ENCODE measurements at regions not wholly inside any gene's neighbourhood (a gene's known extent, or its start where the extent isn't known, plus 50 kb on each side); places are given as distances from the start of the nearest gene placed in this dataset.

DNA sequence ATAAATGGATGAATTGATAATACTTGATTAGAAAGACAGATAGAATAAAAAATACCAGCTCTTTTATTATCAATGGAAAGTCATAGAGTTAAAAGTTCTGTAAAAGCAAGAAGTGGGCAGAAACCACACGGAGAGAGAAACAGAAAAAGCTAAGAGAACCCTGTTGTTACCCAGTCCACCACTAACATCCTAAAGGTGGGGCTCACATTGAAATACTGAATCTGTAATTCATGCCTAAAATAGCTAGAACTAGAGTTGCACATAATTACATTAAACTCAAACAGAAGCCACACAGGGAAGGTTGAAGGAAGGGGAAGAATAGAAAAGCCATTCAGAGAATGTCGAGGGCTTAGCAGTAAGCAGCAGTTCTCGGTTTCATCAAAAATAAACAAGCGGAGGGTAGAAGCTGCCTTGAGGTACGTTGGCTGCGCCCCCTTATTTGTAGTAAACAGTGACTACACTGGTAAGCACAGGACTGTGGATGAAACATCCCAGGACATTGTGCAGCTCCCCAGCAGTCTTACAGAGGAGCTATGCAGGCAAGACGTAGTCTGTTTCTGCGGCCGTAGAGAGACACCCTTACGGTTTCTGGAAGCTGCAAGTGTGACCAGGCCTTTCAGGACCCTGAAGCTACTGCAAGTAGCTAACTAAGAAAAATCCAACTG lies 1247.0 kb upstream of the GYPC start:
- Histone ChIP-seq H3K27ac (ENCODE audit: control insufficient read depth, insufficient read depth) (no peak overlapping the region), H3K36me3 (ENCODE audit: control insufficient read depth in 2 of 2, insufficient read depth in 2 of 2, low read length in 1 of 2) (no peaks in the 10 kb centered on the region), H3K4me1 (ENCODE audit: control insufficient read depth, insufficient read depth, low read length) (no peaks in the 10 kb centered on the region), H4K20me1 (ENCODE audit: control insufficient read depth, insufficient read depth) (no peaks in the 10 kb centered on the region), H3K4me3 (no peak overlapping the region), H3K27me3 (replicated peaks in 1 of 2; ENCODE audit: control insufficient read depth in 2 of 2, insufficient read depth in 2 of 2, low read length in 1 of 2) (no peaks in the 10 kb centered on the region), H3K4me2 (ENCODE audit: control insufficient read depth, insufficient read depth) (no peak overlapping the region), H3K9me3 (replicated peaks; ENCODE audit: control insufficient read depth, insufficient read depth, low read length) (no peaks in the 10 kb centered on the region), H3K79me2 (ENCODE audit: control insufficient read depth, insufficient read depth, low read length) (no peaks in the 10 kb centered on the region), H2AFZ (ENCODE audit: control insufficient read depth, low read depth, low read length) (no peak overlapping the region; the same call in 1 of the 2 replicates), H3K9ac (ENCODE audit: control insufficient read depth, insufficient read depth, low read length) (no peak overlapping the region)
- no TSS peak for BruUV-seq (replicated peaks)
- ChIA-PET RAD21 (ENCODE audit: unreplicated experiment) (interaction anchor here (0.9 kb wide), 1 partner anchor 37 kb away, joined by 3 read pairs; no protein-coding TSS in a partner anchor), POLR2A (no interaction called here), CTCF (no interaction called here), SMC1A (ENCODE audit: uncharacterized antibody, unreplicated experiment) (interaction anchor here (1.1 to 2.3 kb wide), 2 partner anchors 11 to 24 kb away, joined by 3 to 7 read pairs; no protein-coding TSS in a partner anchor)
- DNase-seq (ENCODE audit: low read depth, low spot score) = no peak
- in situ Hi-C loops (cut with MboI) = no loop called here
- intact Hi-C loops (cut with micrococcal nuclease; ENCODE audit: unreplicated experiment) = no loop called here
- FAIRE-seq = no peak
- no peak for ATAC-seq
- TF ChIP-seq NRF1 (conservative IDR thresholded peaks at IDR 0.05; ENCODE audit: low read depth, low read length) (no peak), BMI1 (IDR thresholded peaks at IDR 0.05; ENCODE audit: borderline replicate concordance) (no peak), NR2F1 (conservative IDR thresholded peaks at IDR 0.05) (no peak), BHLHE40 (IDR thresholded peaks at IDR 0.05; ENCODE audit: borderline replicate concordance in 1 of 2, low read depth in 2 of 2, low read length in 1 of 2) (no peak), ASH2L (IDR thresholded peaks at IDR 0.05; ENCODE audit: borderline replicate concordance, low read depth) (no peak), MXI1 (IDR thresholded peaks at IDR 0.05; ENCODE audit: low read depth, low read length) (no peak), EGR1 (IDR thresholded peaks at IDR 0.05; ENCODE audit: borderline replicate concordance in 1 of 2, low read depth in 2 of 2, low read length in 2 of 2) (no peak), PAX8 (IDR thresholded peaks at IDR 0.05) (no peak), YY1 (IDR thresholded peaks at IDR 0.05; ENCODE audit: low read depth, low read length) (no peak), SRF (IDR thresholded peaks at IDR 0.05; ENCODE audit: low read depth in 2 of 2, low read length in 2 of 2) (no peak), RCOR1 (conservative IDR thresholded peaks at IDR 0.05; ENCODE audit: low read depth, low read length) (no peak)
- TF ChIP-seq, protein P1, sequence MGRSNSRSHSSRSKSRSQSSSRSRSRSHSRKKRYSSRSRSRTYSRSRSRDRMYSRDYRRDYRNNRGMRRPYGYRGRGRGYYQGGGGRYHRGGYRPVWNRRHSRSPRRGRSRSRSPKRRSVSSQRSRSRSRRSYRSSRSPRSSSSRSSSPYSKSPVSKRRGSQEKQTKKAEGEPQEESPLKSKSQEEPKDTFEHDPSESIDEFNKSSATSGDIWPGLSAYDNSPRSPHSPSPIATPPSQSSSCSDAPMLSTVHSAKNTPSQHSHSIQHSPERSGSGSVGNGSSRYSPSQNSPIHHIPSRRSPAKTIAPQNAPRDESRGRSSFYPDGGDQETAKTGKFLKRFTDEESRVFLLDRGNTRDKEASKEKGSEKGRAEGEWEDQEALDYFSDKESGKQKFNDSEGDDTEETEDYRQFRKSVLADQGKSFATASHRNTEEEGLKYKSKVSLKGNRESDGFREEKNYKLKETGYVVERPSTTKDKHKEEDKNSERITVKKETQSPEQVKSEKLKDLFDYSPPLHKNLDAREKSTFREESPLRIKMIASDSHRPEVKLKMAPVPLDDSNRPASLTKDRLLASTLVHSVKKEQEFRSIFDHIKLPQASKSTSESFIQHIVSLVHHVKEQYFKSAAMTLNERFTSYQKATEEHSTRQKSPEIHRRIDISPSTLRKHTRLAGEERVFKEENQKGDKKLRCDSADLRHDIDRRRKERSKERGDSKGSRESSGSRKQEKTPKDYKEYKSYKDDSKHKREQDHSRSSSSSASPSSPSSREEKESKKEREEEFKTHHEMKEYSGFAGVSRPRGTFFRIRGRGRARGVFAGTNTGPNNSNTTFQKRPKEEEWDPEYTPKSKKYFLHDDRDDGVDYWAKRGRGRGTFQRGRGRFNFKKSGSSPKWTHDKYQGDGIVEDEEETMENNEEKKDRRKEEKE (IDR thresholded peaks at IDR 0.05) = no peak
- TF ChIP-seq, protein P2, sequence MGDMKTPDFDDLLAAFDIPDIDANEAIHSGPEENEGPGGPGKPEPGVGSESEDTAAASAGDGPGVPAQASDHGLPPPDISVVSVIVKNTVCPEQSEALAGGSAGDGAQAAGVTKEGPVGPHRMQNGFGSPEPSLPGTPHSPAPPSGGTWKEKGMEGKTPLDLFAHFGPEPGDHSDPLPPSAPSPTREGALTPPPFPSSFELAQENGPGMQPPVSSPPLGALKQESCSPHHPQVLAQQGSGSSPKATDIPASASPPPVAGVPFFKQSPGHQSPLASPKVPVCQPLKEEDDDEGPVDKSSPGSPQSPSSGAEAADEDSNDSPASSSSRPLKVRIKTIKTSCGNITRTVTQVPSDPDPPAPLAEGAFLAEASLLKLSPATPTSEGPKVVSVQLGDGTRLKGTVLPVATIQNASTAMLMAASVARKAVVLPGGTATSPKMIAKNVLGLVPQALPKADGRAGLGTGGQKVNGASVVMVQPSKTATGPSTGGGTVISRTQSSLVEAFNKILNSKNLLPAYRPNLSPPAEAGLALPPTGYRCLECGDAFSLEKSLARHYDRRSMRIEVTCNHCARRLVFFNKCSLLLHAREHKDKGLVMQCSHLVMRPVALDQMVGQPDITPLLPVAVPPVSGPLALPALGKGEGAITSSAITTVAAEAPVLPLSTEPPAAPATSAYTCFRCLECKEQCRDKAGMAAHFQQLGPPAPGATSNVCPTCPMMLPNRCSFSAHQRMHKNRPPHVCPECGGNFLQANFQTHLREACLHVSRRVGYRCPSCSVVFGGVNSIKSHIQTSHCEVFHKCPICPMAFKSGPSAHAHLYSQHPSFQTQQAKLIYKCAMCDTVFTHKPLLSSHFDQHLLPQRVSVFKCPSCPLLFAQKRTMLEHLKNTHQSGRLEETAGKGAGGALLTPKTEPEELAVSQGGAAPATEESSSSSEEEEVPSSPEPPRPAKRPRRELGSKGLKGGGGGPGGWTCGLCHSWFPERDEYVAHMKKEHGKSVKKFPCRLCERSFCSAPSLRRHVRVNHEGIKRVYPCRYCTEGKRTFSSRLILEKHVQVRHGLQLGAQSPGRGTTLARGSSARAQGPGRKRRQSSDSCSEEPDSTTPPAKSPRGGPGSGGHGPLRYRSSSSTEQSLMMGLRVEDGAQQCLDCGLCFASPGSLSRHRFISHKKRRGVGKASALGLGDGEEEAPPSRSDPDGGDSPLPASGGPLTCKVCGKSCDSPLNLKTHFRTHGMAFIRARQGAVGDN (IDR thresholded peaks at IDR 0.05) = no peak
- WGBS (ENCODE audit: insufficient coverage, insufficient replicate concordance, low lambda C conversion rate, missing lambda C conversion rate) = 73% methylated on average over 10 of the region's 10 CpGs

Measured in GM12878 (cell line).